ENCODE measurements at regions not wholly inside any gene's neighbourhood (a gene's known extent, or its start where the extent isn't known, plus 50 kb on each side); places are given as distances from the start of the nearest gene placed in this dataset.

DNA sequence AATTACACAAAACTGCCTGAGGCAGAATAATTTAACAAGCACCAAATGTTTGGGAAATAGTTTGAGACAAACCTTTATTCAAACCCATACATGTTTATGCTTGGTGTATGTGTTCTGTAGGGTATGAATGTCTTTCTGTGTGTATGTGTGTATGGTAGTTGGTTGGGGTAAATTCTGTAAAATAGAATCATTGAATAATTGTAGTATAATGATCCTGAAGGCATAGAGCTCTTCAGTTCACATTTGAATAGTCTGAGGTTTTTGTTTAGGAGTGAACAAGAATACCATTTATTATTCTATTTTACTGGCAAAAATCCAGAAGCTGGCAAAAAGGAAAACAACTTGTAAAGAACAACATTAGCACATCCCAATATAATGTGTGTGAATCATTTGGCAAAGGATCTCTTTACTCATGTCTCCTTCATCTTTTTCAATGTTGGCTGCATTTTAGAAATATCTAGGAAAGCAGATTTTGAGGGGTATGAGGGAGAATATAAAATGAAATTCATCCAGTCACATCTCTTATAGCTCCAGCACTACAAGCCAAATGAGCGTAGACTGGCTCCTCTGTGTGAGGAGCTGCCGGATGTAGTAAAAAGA is 70.4 kb upstream of the XIST start:
- TF ChIP-seq POLR2AphosphoS5 (IDR thresholded peaks at IDR 0.05; ENCODE audit: low read depth, low read length) (no peak), TAF1 (IDR thresholded peaks at IDR 0.05; ENCODE audit: borderline replicate concordance, insufficient read depth, low read length) (no peak), SIN3A (IDR thresholded peaks at IDR 0.05; ENCODE audit: borderline replicate concordance, insufficient read depth, low read length) (no peak), FOXP2 (optimal IDR thresholded peaks at IDR 0.05; ENCODE audit: borderline replicate concordance, extremely low read depth, extremely low read length, insufficient read depth) (no peak)
- TF ChIP-seq, protein P1, sequence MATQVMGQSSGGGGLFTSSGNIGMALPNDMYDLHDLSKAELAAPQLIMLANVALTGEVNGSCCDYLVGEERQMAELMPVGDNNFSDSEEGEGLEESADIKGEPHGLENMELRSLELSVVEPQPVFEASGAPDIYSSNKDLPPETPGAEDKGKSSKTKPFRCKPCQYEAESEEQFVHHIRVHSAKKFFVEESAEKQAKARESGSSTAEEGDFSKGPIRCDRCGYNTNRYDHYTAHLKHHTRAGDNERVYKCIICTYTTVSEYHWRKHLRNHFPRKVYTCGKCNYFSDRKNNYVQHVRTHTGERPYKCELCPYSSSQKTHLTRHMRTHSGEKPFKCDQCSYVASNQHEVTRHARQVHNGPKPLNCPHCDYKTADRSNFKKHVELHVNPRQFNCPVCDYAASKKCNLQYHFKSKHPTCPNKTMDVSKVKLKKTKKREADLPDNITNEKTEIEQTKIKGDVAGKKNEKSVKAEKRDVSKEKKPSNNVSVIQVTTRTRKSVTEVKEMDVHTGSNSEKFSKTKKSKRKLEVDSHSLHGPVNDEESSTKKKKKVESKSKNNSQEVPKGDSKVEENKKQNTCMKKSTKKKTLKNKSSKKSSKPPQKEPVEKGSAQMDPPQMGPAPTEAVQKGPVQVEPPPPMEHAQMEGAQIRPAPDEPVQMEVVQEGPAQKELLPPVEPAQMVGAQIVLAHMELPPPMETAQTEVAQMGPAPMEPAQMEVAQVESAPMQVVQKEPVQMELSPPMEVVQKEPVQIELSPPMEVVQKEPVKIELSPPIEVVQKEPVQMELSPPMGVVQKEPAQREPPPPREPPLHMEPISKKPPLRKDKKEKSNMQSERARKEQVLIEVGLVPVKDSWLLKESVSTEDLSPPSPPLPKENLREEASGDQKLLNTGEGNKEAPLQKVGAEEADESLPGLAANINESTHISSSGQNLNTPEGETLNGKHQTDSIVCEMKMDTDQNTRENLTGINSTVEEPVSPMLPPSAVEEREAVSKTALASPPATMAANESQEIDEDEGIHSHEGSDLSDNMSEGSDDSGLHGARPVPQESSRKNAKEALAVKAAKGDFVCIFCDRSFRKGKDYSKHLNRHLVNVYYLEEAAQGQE (IDR thresholded peaks at IDR 0.05; ENCODE audit: insufficient read depth in 1 of 2, low read depth in 2 of 2, low read length in 2 of 2): no peak
